ENCODE measurements at regions not wholly inside any gene's neighbourhood (a gene's known extent, or its start where the extent isn't known, plus 50 kb on each side); places are given as distances from the start of the nearest gene placed in this dataset.

DNA sequence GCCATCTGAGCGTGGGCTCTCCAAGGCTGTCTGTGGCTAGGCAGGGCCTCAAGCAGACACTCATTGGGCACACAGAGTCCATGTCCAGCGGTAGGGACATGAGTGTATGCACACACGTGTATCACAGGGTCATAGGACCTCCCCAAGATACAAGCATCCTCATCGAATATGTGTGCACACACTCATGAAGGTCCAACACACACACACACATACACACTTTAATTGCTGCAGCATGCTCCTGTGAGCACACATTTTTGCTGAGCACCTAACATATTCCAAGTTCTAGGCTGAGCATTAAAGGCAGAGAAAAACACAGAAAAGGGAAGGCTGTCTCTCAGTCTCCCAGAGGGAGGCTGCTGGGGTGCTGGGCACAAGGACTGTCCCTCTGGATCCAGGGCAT lies 59.3 kb upstream of the TBX3 start:
- Histone ChIP-seq H3K36me3 (ENCODE audit: control insufficient read depth, insufficient read depth, low read length) (no peaks in the 10 kb centered on the region), H3K4me3 (no peak overlapping the region), H3K9me1 (ENCODE audit: control insufficient read depth, insufficient read depth, low read length) (no peaks in the 10 kb centered on the region), H3K9me3 (replicated peaks; ENCODE audit: control insufficient read depth, insufficient read depth, low read depth, low read length) (no peaks in the 10 kb centered on the region), H3K9ac (ENCODE audit: insufficient read depth in 1 of 2, low read depth in 2 of 2, low read length in 2 of 2) (no peak overlapping the region), H2AFZ (ENCODE audit: low read depth, low read length) (no peak overlapping the region), H3K27me3 (ENCODE audit: control insufficient read depth in 2 of 2, insufficient read depth in 2 of 2, low read length in 2 of 2) (peaks cover 2 to 17% of the 10 kb centered on the region in 2 experiments; a peak in 2 of 5 replicates), H3K4me1 (replicated peaks in 1 of 2; ENCODE audit: control insufficient read depth in 2 of 2, insufficient read depth in 2 of 2, low read length in 2 of 2) (no peaks in the 10 kb centered on the region; a peak in 1 of 5 replicates), H3K79me2 (ENCODE audit: control insufficient read depth, insufficient read depth, low read length) (no peaks in the 10 kb centered on the region), H3K4me2 (ENCODE audit: insufficient read depth, low read length) (no peak overlapping the region), H3K27ac (ENCODE audit: extremely low read depth, low read depth, low read length) (no peak overlapping the region), H4K20me1 (replicated peaks; ENCODE audit: control insufficient read depth, insufficient read depth, low read length) (no peaks in the 10 kb centered on the region; the same call in 1 of the 2 replicates)
- TF ChIP-seq ZNF444 (CRISPR knock-in tag; IDR thresholded peaks at IDR 0.05), result no peak
- TF ChIP-seq, protein P1, sequence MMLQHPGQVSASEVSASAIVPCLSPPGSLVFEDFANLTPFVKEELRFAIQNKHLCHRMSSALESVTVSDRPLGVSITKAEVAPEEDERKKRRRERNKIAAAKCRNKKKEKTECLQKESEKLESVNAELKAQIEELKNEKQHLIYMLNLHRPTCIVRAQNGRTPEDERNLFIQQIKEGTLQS (IDR thresholded peaks at IDR 0.05), result no peak
- TF ChIP-seq, protein P1 (CRISPR knock-in tag; conservative IDR thresholded peaks at IDR 0.05), result no peak
- no peak for TF ChIP-seq ZNF57 (CRISPR knock-in tag; IDR thresholded peaks at IDR 0.05)
- no peak for TF ChIP-seq FOXK1 (CRISPR knock-in tag; IDR thresholded peaks at IDR 0.05; ENCODE audit: borderline replicate concordance)
- TF ChIP-seq SREBF1 (IDR thresholded peaks at IDR 0.05; ENCODE audit: borderline replicate concordance, low read depth, low read length), result no peak
- no peak for TF ChIP-seq SRF (CRISPR knock-in tag; IDR thresholded peaks at IDR 0.05)
- ATAC-seq (no peak), FAIRE-seq (no peak), DNase-seq (ENCODE audit: extremely low read depth in 1 of 4, low spot score in 3 of 4) (no peak)
- ChIA-PET CTCF (ENCODE audit: low intra/inter-chr PET ratio) (no interaction called here), POLR2A (no interaction called here)
- WGBS (ENCODE audit: insufficient coverage, low coverage, missing lambda C conversion rate), result 0% methylated on average over 4 of the region's 4 CpGs
- BruUV-seq (replicated peaks), result no TSS peak
- intact Hi-C loops (cut with micrococcal nuclease), result no loop called here
- in situ Hi-C loops (cut with MboI), result no loop called here

Measured in K562 (cell line).